NCI-H2171 treated with DMSO at 0.1 percent for 48 hours (cell line): ENCODE measurements at regions not wholly inside any gene's neighbourhood (a gene's known extent, or its start where the extent isn't known, plus 50 kb on each side); places are given as distances from the start of the nearest gene placed in this dataset.

Experiments used
- DNase-seq: peaks from one replicate; lab custom pipeline; 2025; lab: John Stamatoyannopoulos, UW

GRCh38 chr14:100381395-100382105 is 58.4 kb downstream of the SLC25A47 start:
- DNase-seq, result no peak

GRCh38 chr14:100382106-100382455 is 58.9 kb downstream of the SLC25A47 start:
- DNase-seq, result no peak

GRCh38 chr14:100383727-100384158 is 60.6 kb downstream of the SLC25A47 start:
- DNase-seq, result peak; percentile 79

DNA sequence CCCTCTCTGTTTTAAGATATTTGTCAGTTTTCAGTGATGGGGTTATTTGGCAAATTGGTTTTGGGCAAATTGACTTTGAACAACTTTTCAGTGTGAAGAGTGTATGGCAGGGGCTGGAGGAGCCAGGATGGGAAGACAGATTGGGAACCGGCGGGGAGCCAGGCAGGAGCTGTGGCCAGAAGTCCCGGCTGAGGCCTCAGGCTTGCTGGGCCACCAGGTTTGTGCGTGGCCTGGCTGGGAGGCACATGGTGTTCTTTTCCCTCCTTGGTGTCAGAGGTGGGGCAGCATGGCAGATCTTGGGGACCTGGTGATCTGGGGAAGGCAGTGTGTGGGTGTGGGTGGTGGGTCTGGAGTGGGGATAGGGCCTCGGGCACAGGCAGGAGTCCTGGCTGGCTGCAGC is 61.1 kb downstream of the SLC25A47 start:
- no peak for DNase-seq

GRCh38 chr14:100384819-100385813 is 62.0 kb downstream of the SLC25A47 start:
- DNase-seq, result peak; percentile 86

GRCh38 chr14:100386121-100386520 is 63.0 kb downstream of the SLC25A47 start:
- no peak for DNase-seq

DNA sequence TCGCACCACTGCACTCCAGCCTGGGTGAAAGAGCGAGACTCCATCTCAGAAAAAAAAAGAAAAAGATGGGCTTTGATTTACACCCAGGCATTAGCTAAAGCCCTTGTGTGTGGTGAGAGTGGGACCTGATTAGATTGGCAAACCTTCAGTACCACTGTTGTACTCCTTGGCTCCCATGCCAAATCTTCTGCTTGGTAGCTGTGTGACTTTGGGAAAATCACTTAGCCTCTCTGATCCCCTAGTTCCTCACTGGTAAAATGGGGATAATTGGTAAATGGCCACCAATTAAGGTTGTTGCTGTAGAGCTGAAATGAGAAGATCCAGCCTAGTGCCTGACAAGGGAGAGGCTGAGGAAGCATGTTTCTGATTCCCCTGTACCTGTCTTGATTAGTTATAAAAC is 63.7 kb downstream of the SLC25A47 start:
- DNase-seq, result no peak

DNA sequence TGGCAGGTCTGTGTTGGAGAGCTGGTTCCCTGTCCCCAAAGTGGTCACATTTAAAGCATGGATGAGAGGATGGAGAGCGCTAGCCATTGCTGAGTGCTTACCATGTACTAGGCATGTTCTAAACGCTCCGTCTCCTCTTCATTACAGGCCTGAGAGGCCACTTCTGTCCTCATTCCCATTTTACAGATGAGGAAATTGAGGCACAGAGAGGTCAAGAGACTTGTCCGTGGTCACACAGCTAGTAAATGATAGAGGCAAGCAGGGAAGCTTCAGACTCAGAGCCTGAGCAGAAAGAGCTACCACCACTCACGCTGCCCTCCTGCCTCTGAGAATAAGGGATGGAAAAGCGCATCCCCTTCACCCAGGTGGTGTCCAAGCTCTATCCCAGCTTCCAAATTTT is 64.3 kb downstream of the SLC25A47 start:
- DNase-seq, result no peak

DNA sequence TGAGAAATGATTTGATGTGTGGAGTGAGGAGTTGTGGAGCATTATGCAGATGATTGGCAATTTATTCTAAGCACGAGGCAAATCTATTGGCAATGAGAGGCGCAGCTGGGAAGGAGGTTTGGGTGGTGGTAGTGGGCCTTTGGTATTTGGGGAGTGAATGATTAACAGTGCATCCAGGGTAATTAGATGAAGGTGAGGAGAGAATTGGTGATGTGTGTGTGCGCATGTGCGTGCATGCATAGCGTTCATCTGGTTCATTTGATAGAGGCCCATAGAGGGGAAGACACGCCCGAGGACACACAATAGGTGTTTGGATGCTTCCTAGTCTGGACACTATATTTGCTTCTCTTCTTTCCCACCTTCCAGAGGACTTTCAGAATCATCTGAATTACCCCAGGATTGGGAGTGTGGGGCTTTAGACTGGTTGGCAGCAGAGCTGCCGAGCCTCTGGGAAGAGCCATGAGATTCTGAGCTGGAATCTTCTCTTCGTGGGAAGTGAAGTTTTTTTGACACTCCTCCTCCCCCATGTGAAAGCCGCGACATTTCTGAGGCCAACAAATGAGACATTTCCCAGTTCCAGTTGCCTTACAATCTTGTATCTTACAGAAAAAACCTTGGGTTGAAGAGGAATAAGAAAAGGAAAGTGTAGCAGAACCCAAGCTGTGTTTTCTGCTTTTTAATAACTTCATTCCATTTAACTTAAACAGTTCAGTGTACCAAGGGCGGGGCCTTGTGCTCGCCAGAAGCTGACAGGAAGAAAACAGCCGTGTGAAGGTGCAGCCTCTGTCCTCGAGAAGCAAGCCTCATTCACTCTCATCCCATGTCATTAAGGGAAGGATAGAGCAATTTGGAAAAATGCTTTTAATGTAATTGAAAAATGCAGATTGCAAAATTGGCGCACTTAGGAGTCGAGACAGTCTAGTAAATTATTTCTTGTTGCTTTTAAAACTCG is 65.2 kb downstream of the SLC25A47 start:
- DNase-seq, result no peak

DNA sequence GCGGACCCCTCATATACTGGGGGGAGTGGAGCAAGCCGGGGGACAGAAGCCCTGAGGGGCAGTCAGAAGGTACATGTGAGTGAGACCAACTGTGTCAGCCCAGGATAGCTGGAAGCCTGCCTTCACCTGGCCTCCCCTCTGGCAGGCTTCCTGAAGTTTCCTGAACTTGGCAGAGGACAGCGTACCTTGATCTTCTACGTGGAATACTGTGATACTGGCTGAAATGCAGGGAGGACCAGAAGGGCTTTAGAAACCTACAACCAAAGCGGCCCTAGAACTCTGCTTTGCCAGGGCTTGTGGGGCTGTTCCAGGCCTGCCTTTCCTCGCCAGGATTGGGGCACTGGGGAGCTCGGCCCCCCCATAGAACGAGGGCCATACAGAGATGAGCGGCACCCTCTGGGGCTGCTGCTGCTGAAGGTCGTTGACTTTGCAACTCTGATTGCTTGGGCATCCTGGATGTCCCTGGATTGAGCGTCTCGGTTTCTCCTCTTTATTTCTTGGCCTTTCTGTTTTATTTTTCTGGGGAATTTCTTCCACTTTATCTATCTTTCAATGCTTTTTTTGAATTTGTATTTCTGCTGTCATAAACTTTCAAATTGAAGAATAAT is 66.5 kb downstream of the SLC25A47 start:
- DNase-seq, result no peak

- DNase-seq, result no peak
These were observed 68.0 kb downstream of the SLC25A47 start for GRCh38 chr14:100391173-100391572.

DNA sequence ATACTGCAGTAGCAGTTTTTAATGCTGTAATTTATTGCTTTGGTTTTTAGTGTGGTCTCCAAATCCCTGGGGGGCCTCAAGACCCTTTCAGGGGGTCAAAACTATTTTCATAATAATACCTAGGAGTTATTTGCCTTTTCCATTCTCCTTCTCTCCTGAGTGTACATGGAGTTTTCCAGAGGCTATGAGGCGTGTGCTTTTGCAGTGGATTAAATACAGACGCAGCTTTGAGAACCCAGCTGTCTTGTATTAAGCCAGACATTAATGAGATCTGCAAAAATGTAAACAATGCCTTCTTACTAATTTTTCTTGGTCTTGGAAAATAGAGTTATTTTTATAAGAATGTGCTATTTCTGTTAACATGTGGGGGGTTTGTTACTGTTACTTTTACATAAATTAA is 68.6 kb downstream of the SLC25A47 start:
- DNase-seq, result no peak

- no peak for DNase-seq
These were observed 69.2 kb downstream of the SLC25A47 start for GRCh38 chr14:100392356-100392755.

- peak; percentile 46 for DNase-seq
These were observed 70.2 kb downstream of the SLC25A47 start for GRCh38 chr14:100393362-100393761.

DNA sequence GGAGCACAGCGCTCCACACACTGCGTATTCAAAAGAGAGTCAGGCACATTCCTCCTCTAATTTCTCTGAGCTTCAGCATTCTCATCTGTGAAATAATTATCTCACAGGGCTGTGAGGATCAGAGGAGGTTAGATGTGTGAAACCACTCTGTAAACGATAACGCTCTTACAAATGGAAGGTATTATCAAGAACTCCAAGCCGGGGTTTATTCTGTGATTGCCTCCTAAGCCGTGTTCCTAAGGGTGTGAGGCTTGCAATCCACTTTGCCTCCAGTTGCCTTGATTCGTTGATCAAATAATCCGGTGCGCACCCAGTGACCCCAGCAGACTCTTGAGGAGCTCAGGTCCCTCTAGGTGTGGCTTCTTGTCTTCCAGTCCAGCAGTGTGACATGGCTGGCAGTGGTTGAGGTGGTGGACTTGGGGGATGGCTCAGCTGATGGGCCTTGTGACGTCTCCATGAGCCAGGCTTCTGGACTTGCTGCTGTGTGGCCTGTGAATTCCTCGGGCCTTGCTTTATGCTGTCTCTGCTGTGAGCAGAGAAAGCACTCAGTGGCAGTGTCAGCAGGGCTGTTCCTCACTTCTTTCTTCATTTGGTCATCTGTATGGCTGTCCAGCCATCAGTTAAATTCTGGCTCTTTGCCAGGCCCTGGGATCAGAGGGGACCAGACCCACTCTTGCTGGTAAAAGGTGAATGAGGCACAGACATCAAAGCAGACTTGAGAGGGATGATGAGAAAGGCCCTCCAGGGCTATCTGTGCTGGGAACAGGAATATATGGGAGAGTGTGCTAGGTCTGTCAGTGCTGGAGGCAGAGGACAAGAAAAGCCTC is 71.0 kb downstream of the SLC25A47 start:
- no peak for DNase-seq

GRCh38 chr14:100394886-100395672 is 71.9 kb downstream of the SLC25A47 start:
- no peak for DNase-seq

- DNase-seq, result no peak
These were observed 73.2 kb downstream of the SLC25A47 start for GRCh38 chr14:100396266-100396795.

DNA sequence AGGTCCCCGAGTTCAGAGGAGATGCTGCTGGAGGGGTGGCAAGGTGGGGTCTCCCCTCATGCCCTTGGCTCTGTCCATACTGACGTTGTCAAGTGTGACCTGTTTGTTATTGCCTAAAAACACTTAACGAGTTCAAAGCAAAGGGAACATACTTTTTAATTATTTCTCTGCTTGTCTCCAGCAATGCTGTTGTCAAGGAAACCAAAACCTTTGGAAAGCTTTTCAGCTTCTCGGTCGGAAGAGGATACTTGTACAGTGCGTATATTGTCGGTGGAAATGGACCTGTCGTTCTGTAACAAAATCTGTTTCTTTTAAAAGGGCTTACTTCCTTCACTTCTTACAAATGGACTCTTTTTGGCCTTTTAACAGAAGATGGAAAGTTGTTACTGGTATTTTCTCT is 73.9 kb downstream of the SLC25A47 start:
- no peak for DNase-seq

- peak; percentile 61 for DNase-seq
These were observed 74.9 kb downstream of the SLC25A47 start for GRCh38 chr14:100398044-100398443.
